GM12878 (cell line): ENCODE measurements at regions not wholly inside any gene's neighbourhood (a gene's known extent, or its start where the extent isn't known, plus 50 kb on each side); places are given as distances from the start of the nearest gene placed in this dataset.

Experiments
- CBX5 ChIP-seq: sonication (generic); IDR thresholded peaks from 2 replicates; pipeline ENCODE4 v1.6.1; 2016; ENCODE audit warnings: low read depth, moderate library complexity, mild to moderate bottlenecking, inconsistent platforms
- CHD2 ChIP-seq: IDR thresholded peaks from 2 replicates; pipeline ENCODE4 v1.6.1; 2011; ENCODE audit warnings: low read depth, low read length, improper control_type of control experiment, borderline replicate concordance
- CTCF ChIP-seq, 3 experiments: IDR thresholded peaks in 2 of 3; conservative IDR thresholded peaks in 1 of 3; 2 replicates each; pipeline ENCODE4 v1.5.1; 2011; ENCODE audit warnings: low read depth in 3 of 3, low read length in 3 of 3, mild to moderate bottlenecking in 3 of 3, control low read depth in 2 of 3, moderate library complexity in 2 of 3, inconsistent platforms in 1 of 3, mixed read lengths in 1 of 3; ENCODE audit not compliant: control insufficient read depth in 2 of 3, insufficient read depth in 1 of 3; ENCODE audit errors: extremely low read depth in 1 of 3
- POLR2AphosphoS5 ChIP-seq: IDR thresholded peaks from 2 replicates; pipeline ENCODE4 v1.6.1; 2011; ENCODE audit warnings: mild to moderate bottlenecking, low read length, inconsistent platforms
- SIN3A ChIP-seq: IDR thresholded peaks from 2 replicates; pipeline ENCODE4 v1.6.1; 2012; ENCODE audit warnings: low read depth, low read length, improper control_type of control experiment
- TAF1 ChIP-seq: IDR thresholded peaks from 2 replicates; pipeline ENCODE4 v1.6.1; 2011; ENCODE audit warnings: mild to moderate bottlenecking, low read depth, low read length, borderline replicate concordance
- TF ChIP-seq, protein P1 (sequence below): IDR thresholded peaks from 2 replicates; pipeline ENCODE4 v1.6.1; 2012; ENCODE audit warnings: low read depth, low read length, improper control_type of control experiment

DNA sequence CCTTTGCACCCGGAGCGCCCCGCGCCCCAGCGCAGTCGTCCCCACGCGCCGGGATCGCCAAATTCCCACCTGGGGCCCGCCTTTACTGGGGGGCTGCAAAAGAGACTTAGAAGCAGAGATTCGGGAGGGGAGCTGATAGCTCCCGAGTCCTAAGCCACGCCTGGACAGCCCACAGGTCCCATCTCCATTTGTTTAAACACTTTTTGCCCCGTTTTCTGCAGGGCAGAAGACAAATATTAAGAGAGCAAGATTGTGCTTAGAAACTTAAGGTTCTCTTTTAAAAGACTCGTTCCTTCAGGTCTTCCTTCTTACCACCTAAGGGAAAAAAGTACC is 299.1 kb upstream of the NFE2L3 start:
- TF ChIP-seq, protein P1, sequence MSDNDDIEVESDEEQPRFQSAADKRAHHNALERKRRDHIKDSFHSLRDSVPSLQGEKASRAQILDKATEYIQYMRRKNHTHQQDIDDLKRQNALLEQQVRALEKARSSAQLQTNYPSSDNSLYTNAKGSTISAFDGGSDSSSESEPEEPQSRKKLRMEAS = no peak
- no peak for TF ChIP-seq SIN3A
- no peak for TF ChIP-seq POLR2AphosphoS5
- no peak for TF ChIP-seq CTCF (IDR thresholded peaks at IDR 0.05 in 2 of 3, conservative IDR thresholded peaks at IDR 0.05 in 1 of 3; ENCODE audit: control insufficient read depth in 2 of 3, extremely low read depth in 1 of 3, insufficient read depth in 1 of 3, low read depth in 3 of 3, low read length in 3 of 3)
- TF ChIP-seq TAF1 = no peak
- TF ChIP-seq CHD2 = no peak
- no peak for TF ChIP-seq CBX5
